OCI-LY1 (cell line): ENCODE measurements at regions not wholly inside any gene's neighbourhood (a gene's known extent, or its start where the extent isn't known, plus 50 kb on each side); places are given as distances from the start of the nearest gene placed in this dataset.
"Not testable (repeated sequence)": the region's sequence is repeated elsewhere in the genome, so short reads cannot be mapped to it uniquely, and the experiment has no call there.

Experiments used
- H2AFZ ChIP-seq: fragments of 200-600 bp; sonication (generic), shearing (Covaris generic); 2 replicates; pipeline ENCODE4 v1.6.0; 2014; ENCODE audit warnings: antibody characterized with exemption, mild to moderate bottlenecking, low read length
- H3F3A ChIP-seq: fragments of 200-600 bp; sonication (generic), shearing (Covaris generic); 2 replicates; pipeline ENCODE4 v1.6.0; 2014; ENCODE audit warnings: mild to moderate bottlenecking, antibody characterized with exemption, low read length, moderate library complexity; ENCODE audit not compliant: insufficient read depth
- H3K27ac ChIP-seq: fragments of 200-600 bp; sonication (generic); 2 replicates; pipeline ENCODE4 v1.5.1; 2014; ENCODE audit warnings: low read length, mixed run types, mild to moderate bottlenecking, low read depth; ENCODE audit not compliant: poor library complexity, severe bottlenecking
- H3K27me3 ChIP-seq: fragments of 200-600 bp; sonication (generic); 2 replicates; pipeline ENCODE4 v1.6.0; 2014; ENCODE audit warnings: antibody characterized with exemption, mild to moderate bottlenecking, low read length, moderate library complexity; ENCODE audit not compliant: insufficient read depth
- H3K36me3 ChIP-seq: fragments of 200-600 bp; sonication (generic); 2 replicates; pipeline ENCODE4 v1.6.1; 2014; ENCODE audit warnings: mild to moderate bottlenecking, antibody characterized with exemption, low read length, moderate library complexity, mixed read lengths; ENCODE audit not compliant: insufficient read depth
- H3K4me1 ChIP-seq: fragments of 200-600 bp; sonication (generic); 2 replicates; pipeline ENCODE4 v1.5.1; 2014; ENCODE audit warnings: mild to moderate bottlenecking, low read length, moderate library complexity; ENCODE audit not compliant: insufficient read depth, severe bottlenecking
- H3K4me2 ChIP-seq: fragments of 200-600 bp; sonication (generic), shearing (Covaris generic); 2 replicates; pipeline ENCODE4 v1.6.1; 2014; ENCODE audit warnings: low read length
- H3K4me3 ChIP-seq: fragments of 200-600 bp; sonication (generic); 2 replicates; pipeline ENCODE4 v1.5.1; 2014; ENCODE audit warnings: low read length, low read depth, mild to moderate bottlenecking, mixed read lengths; ENCODE audit not compliant: poor library complexity, severe bottlenecking
- H3K79me2 ChIP-seq: fragments of 200-600 bp; shearing (Covaris generic); 2 replicates; pipeline ENCODE4 v1.6.1; 2016; ENCODE audit warnings: mixed run types, low read length, mixed read lengths; ENCODE audit not compliant: insufficient read depth
- H3K9ac ChIP-seq: fragments of 200-600 bp; sonication (generic), shearing (Covaris generic); 2 replicates; pipeline ENCODE4 v1.6.1; 2014; ENCODE audit warnings: mild to moderate bottlenecking, low read length, mixed read lengths
- H3K9me2 ChIP-seq: fragments of 200-600 bp; sonication (generic), shearing (Covaris generic); 2 replicates; pipeline ENCODE4 v1.6.1; 2014; ENCODE audit warnings: low read depth, mild to moderate bottlenecking, low read length, mixed read lengths
- H3K9me3 ChIP-seq: fragments of 200-600 bp; shearing (Covaris generic); 2 replicates; pipeline ENCODE4 v1.6.1; 2014; ENCODE audit warnings: low read length, mixed read lengths
- H4K20me1 ChIP-seq: fragments of 200-600 bp; sonication (generic), shearing (Covaris generic); 2 replicates; pipeline ENCODE4 v1.6.0; 2016; ENCODE audit warnings: mild to moderate bottlenecking, low read length; ENCODE audit not compliant: insufficient read depth
- EZH2 ChIP-seq: fragments of 200-600 bp; sonication (generic), shearing (Covaris generic); IDR thresholded peaks from 2 replicates; pipeline ENCODE4 v1.8.0; 2017; ENCODE audit warnings: borderline replicate concordance, mixed run types, mild to moderate bottlenecking, antibody characterized with exemption, low read length, moderate library complexity, mixed read lengths
- TF ChIP-seq, protein P1 (sequence below): fragments of 200-600 bp; sonication (generic), shearing (Covaris generic); IDR thresholded peaks from 2 replicates; pipeline ENCODE4 v1.5.1; 2017; ENCODE audit warnings: mild to moderate bottlenecking, antibody characterized with exemption, low read length, moderate library complexity, mixed read lengths

DNA sequence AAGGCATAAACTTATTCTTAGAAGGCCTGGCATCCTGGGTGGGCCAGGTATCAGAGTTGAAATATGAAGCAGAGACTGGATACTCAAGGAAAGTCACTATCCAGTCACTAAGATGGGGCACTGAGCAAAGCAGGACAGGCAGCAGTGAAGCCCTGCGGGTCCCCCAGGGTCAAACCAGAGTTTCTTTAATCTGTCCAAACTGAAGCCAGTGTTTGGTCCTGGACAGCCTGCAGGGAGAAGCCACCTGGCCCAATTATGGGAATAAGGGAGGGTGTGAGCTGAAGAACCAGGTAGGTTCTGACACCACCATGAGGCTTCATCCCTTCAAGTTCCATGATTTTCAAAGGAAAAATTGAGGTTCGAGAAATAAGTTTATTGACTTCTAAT is 109.7 kb upstream of the FOXN2 start:
- H3K4me3 ChIP-seq: no peak overlapping the region
- H3K4me2 ChIP-seq: no peak overlapping the region
- no peak for TF ChIP-seq EZH2
- TF ChIP-seq, protein P1, sequence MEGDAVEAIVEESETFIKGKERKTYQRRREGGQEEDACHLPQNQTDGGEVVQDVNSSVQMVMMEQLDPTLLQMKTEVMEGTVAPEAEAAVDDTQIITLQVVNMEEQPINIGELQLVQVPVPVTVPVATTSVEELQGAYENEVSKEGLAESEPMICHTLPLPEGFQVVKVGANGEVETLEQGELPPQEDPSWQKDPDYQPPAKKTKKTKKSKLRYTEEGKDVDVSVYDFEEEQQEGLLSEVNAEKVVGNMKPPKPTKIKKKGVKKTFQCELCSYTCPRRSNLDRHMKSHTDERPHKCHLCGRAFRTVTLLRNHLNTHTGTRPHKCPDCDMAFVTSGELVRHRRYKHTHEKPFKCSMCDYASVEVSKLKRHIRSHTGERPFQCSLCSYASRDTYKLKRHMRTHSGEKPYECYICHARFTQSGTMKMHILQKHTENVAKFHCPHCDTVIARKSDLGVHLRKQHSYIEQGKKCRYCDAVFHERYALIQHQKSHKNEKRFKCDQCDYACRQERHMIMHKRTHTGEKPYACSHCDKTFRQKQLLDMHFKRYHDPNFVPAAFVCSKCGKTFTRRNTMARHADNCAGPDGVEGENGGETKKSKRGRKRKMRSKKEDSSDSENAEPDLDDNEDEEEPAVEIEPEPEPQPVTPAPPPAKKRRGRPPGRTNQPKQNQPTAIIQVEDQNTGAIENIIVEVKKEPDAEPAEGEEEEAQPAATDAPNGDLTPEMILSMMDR: no peak
- no peaks in the 10 kb centered on the region for H3K36me3 ChIP-seq
- H2AFZ ChIP-seq: no peak overlapping the region
- H3K9me2 ChIP-seq: no peaks in the 10 kb centered on the region
- no peak overlapping the region for H3K27ac ChIP-seq
- no peaks in the 10 kb centered on the region for H3K4me1 ChIP-seq
- no peaks in the 10 kb centered on the region for H4K20me1 ChIP-seq
- no peaks in the 10 kb centered on the region for H3K79me2 ChIP-seq
- no peaks in the 10 kb centered on the region for H3F3A ChIP-seq
- no peaks in the 10 kb centered on the region for H3K9me3 ChIP-seq
- H3K9ac ChIP-seq: no peak overlapping the region
- H3K27me3 ChIP-seq: no peaks in the 10 kb centered on the region

DNA sequence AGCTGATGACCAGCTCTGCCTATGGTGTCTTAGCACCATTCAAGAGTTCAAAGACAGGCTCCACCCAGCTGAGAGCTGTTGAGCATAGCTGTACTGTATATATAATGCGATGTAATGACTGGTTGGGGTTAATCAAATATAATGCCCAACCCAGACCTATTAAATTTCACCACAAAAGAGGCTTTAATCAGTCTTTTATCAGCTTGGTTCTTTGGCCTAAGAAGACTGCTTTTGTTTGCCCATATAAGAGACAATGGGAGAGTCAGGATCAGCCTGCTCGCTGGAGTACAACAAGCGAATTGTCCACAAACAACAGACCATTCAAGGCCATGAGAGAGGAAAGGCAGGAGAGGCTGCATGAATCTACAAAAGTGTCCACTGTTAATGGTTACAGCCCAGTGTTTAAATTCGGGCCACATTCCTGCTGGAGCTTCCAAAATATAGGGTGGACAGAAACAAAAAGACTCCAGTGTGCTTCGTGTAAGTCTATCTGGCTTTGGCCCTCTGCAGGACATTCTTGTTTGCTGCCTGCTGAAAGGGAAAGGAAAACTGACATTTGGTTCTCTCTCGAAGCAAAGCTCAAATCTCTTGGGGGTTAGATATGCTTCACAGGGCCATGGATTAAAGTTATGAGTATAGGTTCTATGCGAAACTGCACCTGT is 109.2 kb upstream of the FOXN2 start:
- H3K4me3 ChIP-seq: no peak overlapping the region
- H3K27ac ChIP-seq: no peak overlapping the region
- no peak overlapping the region for H3K4me2 ChIP-seq
- no peaks in the 10 kb centered on the region for H3K4me1 ChIP-seq
- no peaks in the 10 kb centered on the region for H3K36me3 ChIP-seq
- no peaks in the 10 kb centered on the region for H3K9me3 ChIP-seq
- no peaks in the 10 kb centered on the region for H4K20me1 ChIP-seq
- no peaks in the 10 kb centered on the region for H3K79me2 ChIP-seq
- TF ChIP-seq, protein P1: no peak
- TF ChIP-seq EZH2: no peak
- no peaks in the 10 kb centered on the region for H3K27me3 ChIP-seq
- no peak overlapping the region for H2AFZ ChIP-seq
- H3K9ac ChIP-seq: no peak overlapping the region
- H3F3A ChIP-seq: no peaks in the 10 kb centered on the region
- no peaks in the 10 kb centered on the region for H3K9me2 ChIP-seq

DNA sequence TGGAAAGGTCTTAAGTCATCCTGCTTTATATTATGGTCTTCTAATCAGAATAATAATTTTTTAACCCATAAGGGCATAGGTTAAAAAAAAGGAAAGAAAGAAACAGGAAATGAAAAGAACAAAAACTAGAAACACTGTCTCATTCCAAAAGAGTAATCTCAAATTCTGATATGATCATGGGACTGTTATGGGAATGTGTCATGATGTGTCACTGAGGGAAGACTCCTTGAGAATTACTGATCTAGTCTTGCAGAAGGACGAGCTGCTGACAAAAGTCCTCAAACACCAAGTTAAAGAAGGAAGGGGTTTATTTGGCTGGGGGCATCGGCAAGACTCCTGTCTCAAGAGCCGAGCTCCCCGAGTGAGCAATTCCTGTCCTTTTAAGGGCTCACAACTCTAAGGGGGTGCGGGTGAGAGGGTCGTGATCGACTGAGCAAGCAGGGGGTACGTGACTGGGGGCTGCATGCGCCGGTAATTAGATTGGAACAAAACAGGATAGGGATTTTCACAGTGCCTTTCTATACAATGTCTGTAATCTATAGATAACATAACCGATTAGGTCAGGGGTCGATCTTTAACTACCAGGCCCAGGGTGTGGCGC is 108.3 kb upstream of the FOXN2 start:
- not testable (repeated sequence) for H3K9me3 ChIP-seq

DNA sequence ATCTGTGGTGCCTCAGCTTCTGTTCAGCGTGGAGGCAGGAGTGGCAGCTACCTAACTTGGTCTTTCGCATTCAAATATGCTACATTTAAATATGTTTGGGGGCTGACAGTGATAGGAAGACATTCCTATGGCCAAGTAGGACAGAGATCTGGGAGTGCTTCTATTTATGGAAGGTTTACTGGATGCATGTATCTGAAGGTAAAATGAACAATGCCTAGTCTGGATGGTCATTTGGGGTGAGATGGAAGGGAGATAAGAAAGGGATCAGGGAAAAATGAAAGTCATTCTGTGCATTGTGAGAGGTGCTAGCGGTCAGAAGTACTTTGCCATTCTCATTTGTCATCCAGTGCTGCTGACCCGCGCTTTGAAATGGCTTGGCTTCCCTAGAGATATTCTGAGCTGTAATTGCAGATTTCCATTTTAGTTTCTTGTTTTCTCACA is 107.3 kb upstream of the FOXN2 start:
- H3K36me3 ChIP-seq: no peaks in the 10 kb centered on the region
- no peak for TF ChIP-seq EZH2
- TF ChIP-seq, protein P1: no peak
- no peaks in the 10 kb centered on the region for H3K4me1 ChIP-seq
- H3K4me2 ChIP-seq: no peak overlapping the region
- H4K20me1 ChIP-seq: no peaks in the 10 kb centered on the region
- no peak overlapping the region for H3K9ac ChIP-seq
- no peaks in the 10 kb centered on the region for H3F3A ChIP-seq
- no peak overlapping the region for H3K27ac ChIP-seq
- no peak overlapping the region for H3K4me3 ChIP-seq
- H3K9me3 ChIP-seq: no peaks in the 10 kb centered on the region
- no peak overlapping the region for H2AFZ ChIP-seq
- H3K9me2 ChIP-seq: no peaks in the 10 kb centered on the region
- H3K27me3 ChIP-seq: no peaks in the 10 kb centered on the region
- H3K79me2 ChIP-seq: no peaks in the 10 kb centered on the region

More for the DNA sequence above, 108.3 kb upstream of the FOXN2 start:
- not testable (repeated sequence) for H3K27ac ChIP-seq, H3K27me3 ChIP-seq, H3K79me2 ChIP-seq, H3K9me2 ChIP-seq, H2AFZ ChIP-seq, H3K36me3 ChIP-seq, H3K4me3 ChIP-seq, H3K4me1 ChIP-seq, H3K4me2 ChIP-seq, H4K20me1 ChIP-seq, H3F3A ChIP-seq, H3K9ac ChIP-seq
